GM12892 (cell line): ENCODE measurements at regions not wholly inside any gene's neighbourhood (a gene's known extent, or its start where the extent isn't known, plus 50 kb on each side); places are given as distances from the start of the nearest gene placed in this dataset.

ENCODE experiments used
- POLR2A ChIP-seq: IDR thresholded peaks from 2 replicates; pipeline ENCODE4 v1.6.1; 2011; ENCODE audit warnings: low read depth, low read length, control low read depth
- POLR2AphosphoS5 ChIP-seq: IDR thresholded peaks from 2 replicates; pipeline ENCODE4 v1.6.1; 2011; ENCODE audit warnings: low read depth, low read length, control low read depth

GRCh38 chr12:61687407-61687806 lies 572.8 kb upstream of the USP15 start:
- TF ChIP-seq POLR2A (no peak), POLR2AphosphoS5 (no peak)
